ENCODE measurements at regions not wholly inside any gene's neighbourhood (a gene's known extent, or its start where the extent isn't known, plus 50 kb on each side); places are given as distances from the start of the nearest gene placed in this dataset.

GRCh38 chr20:58571356-58571692, 56.1 kb upstream of the APCDD1L start:
- no peaks in the 10 kb centered on the region for H3K36me3 ChIP-seq (replicated peaks in 1 of 2)
- H3K4me3 ChIP-seq, result no peak overlapping the region
- intact Hi-C loops (cut with DNase I), result no loop called here
- H3K4me1 ChIP-seq (replicated peaks in 1 of 2), result peaks cover 0 to 11% of the 10 kb centered on the region in 2 donors
- no peak overlapping the region for H3K27ac ChIP-seq
- no peak for TF ChIP-seq CTCF (IDR thresholded peaks at IDR 0.05)
- no peak for TF ChIP-seq POLR2A (IDR thresholded peaks at IDR 0.05)
- DNase-seq, result no peak
- WGBS, 4 donors, result 54 to 67% (median 61%) methylated on average over 2 of the region's 2 CpGs
- H3K9me3 ChIP-seq (replicated peaks in 1 of 3), result no peaks in the 10 kb centered on the region
- no peaks in the 10 kb centered on the region for H3K27me3 ChIP-seq

GRCh38 chr20:58570204-58570859, 55.1 kb upstream of the APCDD1L start:
- Histone ChIP-seq H3K4me3 (no peak overlapping the region), H3K27ac (no peak overlapping the region), H3K9me3 (replicated peaks in 1 of 3) (no peaks in the 10 kb centered on the region), H3K4me1 (replicated peaks in 1 of 2) (peaks cover 0 to 11% of the 10 kb centered on the region in 2 donors), H3K36me3 (replicated peaks in 1 of 2) (no peaks in the 10 kb centered on the region), H3K27me3 (no peaks in the 10 kb centered on the region)
- TF ChIP-seq POLR2A (IDR thresholded peaks at IDR 0.05) (no peak), CTCF (IDR thresholded peaks at IDR 0.05) (no peak)
- WGBS, 4 donors, result 58 to 68% (median 63%) methylated on average over 14 to 15 of the region's 15 CpGs
- intact Hi-C loops (cut with DNase I), result no loop called here
- no peak for DNase-seq

- no peaks in the 10 kb centered on the region for H3K9me3 ChIP-seq (replicated peaks in 1 of 3)
- H3K27ac ChIP-seq, result no peak overlapping the region
- no peaks in the 10 kb centered on the region for H3K27me3 ChIP-seq
- 56 to 69% (median 60%) methylated on average over 24 to 28 of the region's 28 CpGs for WGBS, 4 donors
- no peak for TF ChIP-seq CTCF (IDR thresholded peaks at IDR 0.05)
- intact Hi-C loops (cut with DNase I), result no loop called here
- DNase-seq, result peak in 2 of 7 donors; percentile 9 to 24
- peaks cover 0 to 11% of the 10 kb centered on the region in 2 donors for H3K4me1 ChIP-seq (replicated peaks in 1 of 2)
- no peaks in the 10 kb centered on the region for H3K36me3 ChIP-seq (replicated peaks in 1 of 2)
- H3K4me3 ChIP-seq, result no peak overlapping the region
These were observed 54.3 kb upstream of the APCDD1L start for GRCh38 chr20:58569241-58570125.

- WGBS, 4 donors, result 66 to 73% (median 68%) methylated on average over 15 to 20 of the region's 20 CpGs
- no peak for DNase-seq
- no peak overlapping the region for H3K27ac ChIP-seq
- intact Hi-C loops (cut with DNase I), result no loop called here
- no peaks in the 10 kb centered on the region for H3K36me3 ChIP-seq (replicated peaks in 1 of 2)
- no peak for TF ChIP-seq POLR2A (IDR thresholded peaks at IDR 0.05)
- TF ChIP-seq CTCF (IDR thresholded peaks at IDR 0.05), result no peak
- no peak overlapping the region for H3K4me3 ChIP-seq
- peaks cover 0 to 11% of the 10 kb centered on the region in 2 donors for H3K4me1 ChIP-seq (replicated peaks in 1 of 2)
- H3K9me3 ChIP-seq (replicated peaks in 1 of 3), result no peaks in the 10 kb centered on the region
- H3K27me3 ChIP-seq, result no peaks in the 10 kb centered on the region
These were observed 53.5 kb upstream of the APCDD1L start for GRCh38 chr20:58568483-58569240.
